ENCODE measurements at regions not wholly inside any gene's neighbourhood (a gene's known extent, or its start where the extent isn't known, plus 50 kb on each side); places are given as distances from the start of the nearest gene placed in this dataset.

- no peak for DNase-seq
Observed at GRCh38 chr5:174236070-174236469, 190.6 kb downstream of the NSG2 start.

DNA sequence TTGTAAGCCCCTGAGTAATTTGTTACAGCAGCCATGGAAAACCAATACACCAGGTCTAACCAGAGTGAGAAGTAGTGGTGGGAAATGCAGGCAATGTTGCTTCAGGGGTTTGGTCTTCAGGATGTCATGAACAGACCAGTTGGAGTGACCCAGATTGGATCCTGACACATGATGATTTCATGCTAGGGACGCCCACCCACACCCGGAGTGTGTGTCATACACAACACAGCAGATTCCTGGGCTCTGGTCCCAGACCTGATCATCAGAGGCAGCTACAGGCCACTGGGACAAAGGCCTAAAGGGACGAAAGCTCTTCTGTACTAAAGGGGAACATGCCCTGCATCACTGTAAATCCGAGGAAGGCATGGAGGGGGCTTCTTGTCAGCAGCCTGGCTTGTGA, 194.2 kb downstream of the NSG2 start:
- DNase-seq: no peak

GRCh38 chr5:174242573-174242972, 197.1 kb downstream of the NSG2 start:
- no peak for DNase-seq

- no peak for DNase-seq
Observed at GRCh38 chr5:174243904-174244303, 198.4 kb downstream of the NSG2 start.

- peak in 1 of 2 experiments; percentile 25 for DNase-seq
Observed at GRCh38 chr5:174245516-174246075, 200.1 kb downstream of the NSG2 start.

DNA sequence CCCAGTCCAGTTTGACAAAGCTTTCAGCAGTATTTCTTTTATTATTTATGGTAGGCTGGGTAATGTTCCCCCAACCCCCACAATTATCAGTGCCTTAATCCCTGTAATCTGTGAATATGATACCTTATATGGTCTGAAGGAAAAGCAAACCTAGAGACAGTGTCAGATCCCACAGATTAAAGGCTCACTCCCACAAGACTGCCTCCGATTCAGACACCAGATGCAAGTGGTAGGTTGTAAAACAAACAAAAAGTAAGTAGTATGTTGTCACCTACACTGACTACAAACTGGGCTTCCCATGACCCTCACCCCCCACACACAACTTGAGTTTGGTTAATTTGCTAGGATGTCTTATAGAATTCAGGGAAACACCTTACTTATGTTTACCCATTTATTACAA, 201.2 kb downstream of the NSG2 start:
- no peak for DNase-seq

DNA sequence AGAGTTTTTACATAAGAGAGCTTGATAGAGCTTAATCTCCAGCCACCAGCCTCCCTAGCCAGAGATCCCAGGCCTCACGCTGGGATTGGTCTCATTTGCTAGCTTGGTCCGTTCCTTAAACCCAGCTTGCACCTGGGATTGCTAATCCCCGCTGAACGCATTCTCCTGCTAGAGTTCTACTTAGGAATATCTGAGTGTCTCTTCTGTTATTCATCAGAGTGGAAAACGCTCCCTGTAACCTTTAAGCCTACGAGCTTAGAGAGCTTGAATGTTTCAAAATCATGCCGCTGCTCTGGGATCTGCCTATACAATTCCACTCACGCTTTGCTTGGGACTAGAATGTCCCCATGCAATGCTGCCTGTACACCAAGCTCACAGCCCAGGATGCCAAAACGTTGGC, 201.8 kb downstream of the NSG2 start:
- DNase-seq: no peak

- no peak for DNase-seq
Observed at GRCh38 chr5:174251305-174252000, 205.9 kb downstream of the NSG2 start.

- DNase-seq: no peak
Observed at GRCh38 chr5:174252121-174252520, 206.6 kb downstream of the NSG2 start.

- DNase-seq: no peak
Observed at GRCh38 chr5:174259696-174260420, 214.4 kb downstream of the NSG2 start.

GRCh38 chr5:174271316-174271715, 225.8 kb downstream of the NSG2 start:
- peak in 1 of 2 experiments; percentile 1 for DNase-seq

DNA sequence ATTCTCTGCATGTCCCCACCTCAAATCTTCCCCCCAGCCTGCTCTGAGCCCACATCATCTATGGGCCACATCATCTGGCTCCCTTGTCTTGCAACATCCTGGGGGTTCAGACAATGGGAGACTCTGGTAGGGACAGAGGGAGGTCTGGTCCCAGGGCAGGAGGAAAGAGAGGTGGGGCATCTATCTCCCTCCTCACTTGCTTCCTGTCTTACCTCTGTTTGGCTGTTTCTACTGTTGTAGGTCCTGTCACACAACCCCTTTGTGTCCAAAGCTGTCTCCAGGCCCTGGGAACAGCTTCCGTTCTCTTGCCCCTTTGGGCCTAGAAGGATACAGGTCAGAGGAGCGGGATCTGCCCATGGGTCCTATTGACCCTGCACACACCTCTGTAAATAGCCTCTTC, 227.2 kb downstream of the NSG2 start:
- no peak for DNase-seq

- no peak for DNase-seq
Observed at GRCh38 chr5:174273325-174273724, 227.8 kb downstream of the NSG2 start.

GRCh38 chr5:174275959-174276358, 230.5 kb downstream of the NSG2 start:
- DNase-seq: no peak

GRCh38 chr5:174281089-174281760, 235.7 kb downstream of the NSG2 start:
- no peak for DNase-seq

DNA sequence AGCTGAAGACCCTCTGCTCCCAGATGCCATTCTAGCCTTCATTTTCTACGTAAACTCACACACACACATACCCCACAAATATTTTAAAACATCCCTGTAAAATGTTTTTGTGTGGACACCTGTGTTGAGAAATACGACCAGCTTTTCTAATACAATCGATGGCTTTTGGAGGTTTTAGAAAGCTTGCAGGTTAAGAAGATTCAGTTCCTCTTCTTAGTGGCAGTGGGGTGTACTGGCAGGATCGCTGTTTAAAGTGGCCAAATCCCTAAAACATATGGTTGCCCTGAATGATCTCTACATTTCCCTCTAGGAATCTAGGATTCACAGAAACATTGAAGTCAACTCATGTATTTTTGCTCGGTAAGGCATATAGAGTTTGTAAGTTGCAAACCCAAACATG, 236.3 kb downstream of the NSG2 start:
- no peak for DNase-seq

GRCh38 chr5:174282391-174282790, 236.9 kb downstream of the NSG2 start:
- DNase-seq: no peak

DNA sequence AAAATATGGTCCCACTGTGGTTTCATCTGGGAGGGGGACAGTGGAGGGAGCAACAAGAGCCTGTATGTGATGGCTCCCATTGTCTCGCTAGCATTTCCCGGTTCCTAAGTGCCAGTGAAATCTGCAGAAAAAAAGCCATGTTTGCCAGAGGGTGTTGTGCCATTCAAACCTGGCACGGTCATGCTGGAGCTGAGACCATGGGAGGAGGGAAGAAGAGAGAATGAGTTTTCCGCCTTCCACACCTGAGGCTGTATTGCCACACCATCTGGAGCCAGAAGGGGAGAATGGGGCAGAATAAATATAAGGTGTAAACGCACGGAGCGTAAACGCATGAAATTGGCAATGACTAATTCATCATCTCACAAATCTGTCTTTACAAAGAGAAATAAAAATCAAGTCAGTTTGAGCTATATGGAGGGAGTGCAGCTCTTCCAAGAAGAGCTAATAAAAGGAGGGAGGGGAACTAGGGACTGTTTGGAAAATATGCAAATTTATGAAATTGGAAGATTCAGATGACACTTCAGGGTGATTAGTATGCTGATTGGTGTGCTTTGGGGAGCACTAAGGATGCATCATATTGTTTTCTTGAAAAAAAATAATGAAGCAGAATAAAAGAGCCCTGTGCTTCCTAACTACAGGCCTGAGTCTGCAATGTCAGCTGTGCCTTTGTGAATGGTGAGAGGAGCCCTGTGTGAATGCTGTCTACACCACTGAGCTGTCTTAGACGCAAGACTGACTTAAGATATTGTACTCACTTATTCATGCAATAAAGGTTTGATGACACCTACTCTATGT, 237.9 kb downstream of the NSG2 start:
- no peak for DNase-seq

DNA sequence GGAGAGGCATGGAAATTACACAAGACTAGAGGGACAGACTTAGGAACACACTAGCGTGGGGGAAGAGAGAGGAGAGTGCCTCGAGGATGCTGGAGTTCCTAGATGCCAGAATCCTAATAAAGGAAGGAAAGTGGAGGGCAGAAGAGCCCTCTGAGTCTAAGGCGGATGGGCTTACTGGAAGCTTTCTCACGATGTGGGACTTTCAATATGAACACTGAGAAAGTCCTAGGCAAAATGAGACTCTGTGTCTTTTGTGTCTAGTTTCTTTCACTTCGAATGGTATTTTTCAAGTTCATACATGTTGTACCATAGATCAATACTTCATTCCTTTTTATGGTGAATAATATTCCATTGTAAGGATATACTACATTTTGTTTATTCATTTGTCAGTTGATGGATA, 239.4 kb downstream of the NSG2 start:
- DNase-seq: no peak

DNA sequence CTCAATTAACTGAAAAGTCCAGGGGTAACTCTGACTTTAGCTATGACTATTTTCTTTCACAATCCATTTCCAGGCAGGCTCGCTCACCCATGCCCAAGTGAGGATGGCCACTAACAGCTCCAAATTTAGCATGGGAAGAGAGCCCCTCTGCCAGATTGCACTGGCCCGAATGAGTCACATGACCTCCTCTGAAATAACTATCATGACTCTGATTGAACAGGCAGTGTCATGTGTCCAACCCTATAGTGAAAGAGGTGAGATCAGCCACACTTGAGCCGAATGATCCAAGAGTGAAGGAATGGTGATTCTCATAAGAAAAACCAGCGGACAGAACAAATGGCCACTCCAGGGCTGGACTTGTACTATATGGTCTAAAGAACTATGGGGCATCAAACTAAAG, 242.3 kb downstream of the NSG2 start:
- no peak for DNase-seq

DNA sequence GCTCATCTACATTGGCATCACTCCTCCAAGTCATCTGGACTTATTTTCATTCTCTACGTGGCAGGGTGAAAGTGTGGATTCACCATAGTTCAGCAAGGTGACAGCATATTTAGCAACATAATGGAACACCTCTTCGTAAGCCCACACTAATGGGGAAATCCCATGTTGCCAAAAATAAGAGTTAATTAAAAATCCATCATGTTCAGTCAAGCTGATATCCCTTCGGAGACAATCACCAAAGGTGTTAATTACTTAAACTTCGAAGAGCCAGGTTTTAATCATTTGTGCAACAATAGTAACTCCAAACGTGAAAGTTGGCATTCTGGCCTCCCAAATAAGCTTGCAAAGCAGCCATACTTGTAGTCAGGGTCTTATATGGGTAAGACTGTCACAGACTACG, 242.9 kb downstream of the NSG2 start:
- DNase-seq: no peak

- DNase-seq: no peak
Observed at GRCh38 chr5:174291162-174291561, 245.7 kb downstream of the NSG2 start.

GRCh38 chr5:174292348-174292747, 246.8 kb downstream of the NSG2 start:
- no peak for DNase-seq
